Activated gamma-delta T cell (primary cell): ENCODE measurements at regions not wholly inside any gene's neighbourhood (a gene's known extent, or its start where the extent isn't known, plus 50 kb on each side); places are given as distances from the start of the nearest gene placed in this dataset.
"Not testable (repeated sequence)": the region's sequence is repeated elsewhere in the genome, so short reads cannot be mapped to it uniquely, and the experiment has no call there.

Experiments used
- DNase-seq: peaks from one replicate; lab custom pipeline; 2025; lab: John Stamatoyannopoulos, UW

DNA sequence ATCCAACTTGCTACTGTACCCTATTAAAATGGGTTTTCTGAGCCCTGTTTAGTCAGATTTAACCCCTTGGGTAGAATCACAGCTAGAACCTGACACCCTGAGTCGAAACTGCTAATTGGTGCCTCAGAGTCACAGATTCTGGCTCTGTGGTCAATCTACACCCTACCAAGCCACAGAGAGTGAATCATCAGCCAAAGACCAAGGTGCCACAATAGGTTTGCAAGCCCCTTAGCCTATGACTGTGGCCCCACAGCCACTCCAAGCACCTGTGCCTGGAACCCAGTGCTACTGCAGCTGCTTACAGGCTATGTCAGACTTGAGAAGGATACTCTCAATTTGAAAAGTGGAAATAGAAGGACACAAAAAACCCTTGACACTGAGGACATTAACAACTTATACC, 202.8 kb upstream of the KCND2 start:
- DNase-seq: no peak

DNA sequence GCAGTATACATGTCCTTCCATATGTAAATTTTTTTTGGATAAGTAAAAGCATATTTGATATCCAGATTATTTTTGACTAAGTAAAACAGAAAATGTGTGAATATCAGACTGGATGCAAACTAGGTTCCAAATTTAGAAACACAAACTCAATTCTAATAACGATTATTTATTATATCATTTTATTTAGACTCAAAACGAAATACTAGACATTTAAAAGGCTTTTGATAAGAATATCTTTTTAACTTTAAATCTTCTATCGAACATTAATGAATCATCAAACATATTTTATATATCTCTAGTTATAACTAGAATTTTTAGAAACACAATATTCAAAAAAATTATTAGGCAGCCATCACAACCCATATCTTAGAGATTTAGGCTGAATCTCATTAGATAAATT, 195.2 kb upstream of the KCND2 start:
- no peak for DNase-seq

DNA sequence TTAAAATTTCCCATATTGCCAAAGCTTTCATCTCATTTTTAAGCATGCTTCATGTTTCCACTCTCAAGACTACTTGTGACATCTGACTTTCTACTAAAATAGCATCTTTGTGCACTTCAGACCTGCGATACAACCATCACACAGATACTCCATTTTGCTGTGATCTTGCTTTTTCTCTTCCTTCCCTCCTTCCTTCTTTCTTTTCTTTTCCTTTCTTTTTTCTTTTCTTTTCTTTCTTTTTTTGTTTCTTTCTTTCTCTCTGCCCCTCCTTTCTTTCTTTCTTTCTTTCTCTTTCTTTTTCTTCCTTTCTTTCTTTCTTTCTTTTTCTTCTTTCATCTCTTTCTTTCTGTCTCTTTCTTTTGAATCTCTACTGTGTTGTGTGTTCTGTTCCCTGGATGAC, 194.0 kb upstream of the KCND2 start:
- no peak for DNase-seq

DNA sequence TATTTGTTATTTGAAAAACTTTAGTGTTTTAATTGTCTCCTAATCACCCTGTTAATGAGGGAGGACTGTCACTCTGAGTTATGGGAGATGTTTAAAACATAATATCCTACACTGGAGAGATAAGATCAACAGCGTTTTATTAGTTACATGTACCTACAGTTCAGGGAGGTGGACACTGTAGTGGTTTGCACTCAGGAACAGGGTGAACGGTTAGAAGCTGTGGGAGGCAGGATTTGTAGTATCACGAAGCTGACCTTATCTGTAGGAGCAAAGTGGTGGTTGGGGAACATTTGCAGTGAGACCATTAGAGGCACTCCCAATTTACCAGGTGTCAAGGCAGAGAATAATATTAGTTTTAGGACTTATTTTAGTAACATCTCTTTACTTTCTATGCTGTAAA, 193.3 kb upstream of the KCND2 start:
- DNase-seq: no peak

DNA sequence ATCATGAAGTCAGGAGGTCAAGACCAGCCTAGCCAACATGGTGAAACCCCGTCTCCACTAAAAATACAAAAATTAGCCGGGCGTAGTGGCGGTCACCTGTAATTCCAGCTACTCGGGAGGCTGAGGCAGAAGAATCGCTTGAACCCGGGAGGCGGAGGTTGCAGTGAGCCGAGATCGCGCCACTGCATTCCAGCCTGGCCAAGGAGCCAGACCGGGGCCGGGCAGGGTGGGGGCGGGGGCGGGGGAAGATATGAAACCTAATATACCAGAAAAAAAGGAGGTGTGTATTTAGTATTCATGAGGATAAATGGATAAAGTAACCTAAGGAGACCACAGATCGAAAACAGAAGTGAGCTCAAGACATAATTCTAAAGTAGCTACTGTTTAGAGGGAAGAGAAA, 186.5 kb upstream of the KCND2 start:
- DNase-seq: not testable (repeated sequence)

DNA sequence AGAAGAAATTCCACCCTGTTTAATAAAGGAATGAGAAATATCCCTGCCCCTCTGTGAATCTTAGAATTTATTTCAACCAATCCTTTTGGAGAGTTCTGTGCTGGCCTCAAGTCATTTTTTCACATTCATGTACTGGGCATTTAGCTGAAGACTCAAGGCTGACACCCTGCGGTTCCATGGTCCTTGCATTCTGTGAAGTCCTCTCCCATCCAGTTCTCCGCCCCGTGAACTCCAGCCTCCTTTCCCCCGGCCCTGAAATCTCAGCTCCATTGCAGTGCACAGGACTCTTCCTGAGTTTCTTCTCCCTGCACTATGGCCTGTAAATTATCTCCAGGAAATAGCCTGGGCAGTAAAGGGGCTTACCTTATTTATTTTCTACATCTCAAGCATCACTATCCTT, 183.0 kb upstream of the KCND2 start:
- DNase-seq: no peak

DNA sequence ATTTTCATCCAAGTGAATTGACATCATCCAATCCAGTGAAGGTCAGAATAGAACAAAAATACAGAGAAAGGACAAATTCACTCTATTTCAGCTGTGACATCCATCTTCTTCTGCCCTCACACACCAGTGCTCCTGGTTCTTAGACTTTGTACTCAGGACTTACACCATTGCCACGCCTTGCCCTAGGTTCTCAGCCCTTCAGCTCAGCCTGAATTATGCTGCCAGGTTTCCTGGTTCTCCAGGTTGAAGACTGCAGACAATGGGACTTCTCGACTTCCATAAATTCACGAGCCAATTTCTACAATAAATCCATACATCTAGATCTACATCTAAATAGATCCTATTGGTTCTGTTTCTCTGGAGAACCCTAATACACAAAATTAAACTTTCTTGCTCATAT, 181.2 kb upstream of the KCND2 start:
- DNase-seq: no peak

DNA sequence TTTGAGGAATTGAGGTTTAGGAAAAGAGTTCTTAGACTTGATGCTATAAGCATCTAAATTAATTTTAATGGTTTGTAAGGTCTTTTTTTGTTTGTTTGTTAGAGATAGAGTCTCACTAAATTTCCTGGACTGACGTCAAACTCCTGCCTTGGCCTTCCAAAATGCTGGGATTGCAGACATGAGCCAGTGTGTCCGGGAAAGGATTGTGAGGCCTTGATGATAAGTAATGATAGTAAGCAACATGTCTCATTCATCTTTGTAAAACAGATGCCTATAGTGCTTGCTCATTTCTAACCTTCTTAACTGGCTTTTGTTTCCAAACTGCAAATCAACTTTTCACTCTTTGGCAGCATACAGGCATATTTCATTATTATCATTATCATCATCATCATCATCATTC, 176.0 kb upstream of the KCND2 start:
- no peak for DNase-seq

DNA sequence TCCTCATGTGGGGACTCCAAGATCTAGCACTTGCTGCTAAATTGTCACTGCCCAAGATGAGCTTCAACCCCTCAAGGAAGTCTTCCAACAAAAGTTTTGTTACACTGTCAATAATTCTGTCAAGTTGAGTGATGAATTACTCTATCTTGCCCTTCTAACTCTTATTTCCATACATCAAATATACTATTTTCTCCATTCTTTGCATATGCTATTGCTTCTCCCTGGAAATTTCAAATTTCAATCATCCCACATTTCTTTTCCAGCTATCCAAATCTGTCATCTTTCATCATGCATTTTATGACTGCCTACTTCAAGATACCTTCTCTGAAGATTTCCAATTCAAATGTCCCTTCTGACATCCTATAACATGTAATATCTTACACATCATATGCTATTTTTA, 175.2 kb upstream of the KCND2 start:
- no peak for DNase-seq

DNA sequence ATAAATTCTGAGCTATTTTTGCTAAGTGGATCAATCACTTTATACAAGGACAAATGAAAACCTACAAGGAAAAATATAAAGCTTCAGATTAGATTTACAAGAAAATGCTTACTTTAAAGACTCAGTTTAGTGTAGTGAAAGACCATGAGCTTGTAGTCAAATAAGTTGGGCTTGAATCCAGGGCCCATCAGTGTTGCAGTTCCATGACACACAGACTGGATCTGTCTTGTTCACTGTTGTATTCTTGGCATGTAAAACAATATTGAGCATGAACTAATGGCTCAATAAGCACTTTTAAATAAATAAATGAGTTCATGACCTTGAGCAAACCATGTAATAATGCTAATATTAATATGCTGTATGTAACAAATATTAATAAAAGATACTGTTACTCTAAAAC, 164.6 kb upstream of the KCND2 start:
- DNase-seq: no peak

DNA sequence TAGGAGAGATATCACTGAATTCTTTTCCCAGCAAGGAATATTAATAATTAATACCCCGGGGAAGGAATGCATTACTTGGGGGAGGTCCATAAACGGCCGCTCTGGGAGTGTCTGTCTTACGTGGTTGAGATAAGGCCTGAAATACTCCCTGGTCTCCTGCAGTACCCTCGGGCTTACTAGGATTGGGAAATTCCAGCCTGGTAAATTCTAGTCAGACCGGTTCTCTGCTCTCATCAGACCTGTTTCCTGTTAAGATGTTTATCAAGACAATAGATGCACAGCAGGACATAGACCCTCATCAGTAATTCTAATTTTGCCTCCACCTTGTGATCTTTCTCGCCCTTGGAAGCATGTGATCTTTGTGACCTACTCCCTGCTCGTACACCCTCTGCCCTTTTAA, 162.8 kb upstream of the KCND2 start:
- no peak for DNase-seq

DNA sequence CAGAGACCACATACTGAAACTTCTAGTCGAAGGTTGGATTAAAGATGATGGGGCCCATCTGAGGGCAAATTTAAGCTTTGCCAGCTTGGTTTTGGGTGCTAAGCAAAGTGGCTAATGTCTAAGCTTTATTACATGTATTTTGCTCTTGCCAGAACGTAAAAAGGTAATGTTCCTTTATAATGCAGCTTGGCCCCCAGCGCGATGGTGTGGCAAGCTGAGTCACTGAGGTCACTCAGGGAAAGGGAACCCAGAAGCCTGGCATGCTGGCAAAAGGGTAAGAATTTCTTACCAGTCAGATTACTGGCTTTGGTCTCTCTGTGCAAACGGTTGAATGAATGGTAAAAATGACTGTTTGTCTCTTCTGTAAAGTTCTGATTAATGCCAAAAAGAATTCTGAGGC, 158.3 kb upstream of the KCND2 start:
- no peak for DNase-seq

DNA sequence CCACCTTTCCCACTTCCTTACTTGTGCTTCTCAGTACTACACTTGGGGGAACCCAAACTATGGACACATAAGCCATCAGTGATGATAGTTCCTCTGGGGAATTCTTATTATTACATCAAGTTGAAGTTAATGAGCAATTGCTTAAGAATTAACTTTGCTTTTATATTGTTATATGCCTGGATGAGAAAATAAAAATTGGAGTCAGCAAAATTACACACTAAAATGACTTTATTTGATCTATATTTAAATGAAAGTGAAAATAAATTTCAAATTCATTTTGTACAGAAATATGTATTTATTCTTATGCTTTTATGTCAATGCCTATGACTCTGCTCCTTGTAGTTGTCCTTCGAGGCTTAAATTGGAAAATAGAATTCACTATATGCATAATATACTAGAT, 149.4 kb upstream of the KCND2 start:
- DNase-seq: no peak

DNA sequence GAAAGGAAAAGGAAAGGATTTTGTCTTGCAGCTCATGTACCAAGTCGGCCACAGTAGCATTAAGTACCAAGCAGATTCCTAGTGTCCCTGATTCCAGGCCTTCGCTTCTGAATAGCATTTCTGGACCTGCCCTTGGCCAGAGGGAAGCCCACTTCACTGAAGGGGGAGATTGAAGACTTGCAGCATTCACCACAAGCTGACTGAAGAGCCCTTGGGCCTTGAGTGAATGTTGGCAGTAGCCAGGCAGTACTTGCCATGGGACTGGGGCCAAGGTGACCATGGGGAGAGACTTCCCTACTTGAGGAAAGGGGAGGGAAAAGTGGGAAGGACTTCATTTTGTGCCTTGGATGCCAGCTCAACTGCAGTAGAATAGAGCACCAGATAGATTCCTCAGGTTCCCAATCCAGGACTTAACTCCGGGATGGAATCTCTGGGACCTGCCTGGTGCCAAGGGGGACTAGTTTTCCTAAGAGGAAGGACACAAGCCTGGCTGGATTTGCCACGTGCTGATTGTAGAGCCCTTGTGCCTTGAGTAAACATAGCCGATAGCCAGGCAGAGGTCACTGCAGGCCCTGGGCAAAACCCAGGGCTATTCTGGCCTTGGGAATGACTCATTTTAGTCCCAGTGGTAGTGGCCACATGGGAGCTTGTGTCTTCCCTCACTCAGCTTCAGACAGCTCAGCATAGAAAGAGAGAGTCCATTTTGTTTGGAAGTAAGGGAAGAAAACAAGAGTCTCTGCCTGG, 141.7 kb upstream of the KCND2 start:
- DNase-seq: no peak

DNA sequence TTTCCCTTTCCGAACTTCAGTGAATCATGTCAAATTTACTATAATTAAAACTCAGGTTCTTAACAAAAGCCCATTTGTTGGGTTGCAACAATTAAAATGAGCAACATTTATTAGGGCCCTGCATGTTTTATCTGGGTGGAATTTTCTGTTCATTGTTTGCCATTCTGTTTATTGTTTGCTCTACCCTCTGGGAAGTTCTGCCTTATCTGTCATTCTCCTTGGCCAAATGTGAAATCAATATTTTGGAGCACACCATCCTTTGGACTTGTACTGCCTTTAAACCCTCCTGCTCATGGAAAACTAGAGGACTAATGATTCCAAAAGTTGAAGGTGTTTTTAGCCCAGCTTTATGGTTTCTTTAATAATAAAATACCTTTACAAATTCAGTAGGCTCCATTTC, 134.5 kb upstream of the KCND2 start:
- DNase-seq: no peak

DNA sequence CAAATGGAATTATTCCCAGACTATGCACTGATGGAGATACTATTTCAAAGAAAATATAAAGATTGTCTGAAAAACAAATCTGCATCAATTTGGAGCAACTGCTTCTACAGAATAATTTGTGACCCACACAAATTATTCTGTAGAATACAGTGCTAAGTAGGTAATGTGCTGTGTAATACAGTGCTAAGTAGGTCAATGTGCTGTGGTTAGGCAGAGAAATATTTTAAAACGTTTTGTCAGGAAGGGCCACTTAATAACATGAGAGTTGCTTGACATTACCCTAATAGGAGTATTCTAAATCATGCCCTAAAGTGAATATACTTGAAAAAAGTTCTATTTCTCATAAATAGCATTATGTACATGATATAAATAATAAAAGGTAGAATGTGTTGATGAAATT, 116.5 kb upstream of the KCND2 start:
- no peak for DNase-seq

DNA sequence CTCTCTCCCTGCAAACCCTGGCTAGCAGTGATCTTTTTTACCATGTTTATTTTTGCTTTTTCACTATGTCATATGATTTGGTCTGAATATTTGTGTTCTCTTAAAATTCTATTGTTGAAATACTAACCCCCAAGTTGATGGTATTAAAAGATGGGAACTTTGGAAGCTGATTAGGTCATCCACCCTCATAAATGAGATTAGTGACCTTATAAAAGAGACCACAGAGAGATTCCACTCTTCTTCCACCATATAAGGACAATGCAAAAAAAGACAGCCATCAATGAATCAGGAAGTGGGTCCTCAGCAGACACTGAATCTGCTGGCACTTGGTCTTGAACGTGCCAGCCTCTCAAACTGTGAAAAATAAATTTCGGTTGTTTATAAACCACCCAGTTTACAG, 112.8 kb upstream of the KCND2 start:
- no peak for DNase-seq

DNA sequence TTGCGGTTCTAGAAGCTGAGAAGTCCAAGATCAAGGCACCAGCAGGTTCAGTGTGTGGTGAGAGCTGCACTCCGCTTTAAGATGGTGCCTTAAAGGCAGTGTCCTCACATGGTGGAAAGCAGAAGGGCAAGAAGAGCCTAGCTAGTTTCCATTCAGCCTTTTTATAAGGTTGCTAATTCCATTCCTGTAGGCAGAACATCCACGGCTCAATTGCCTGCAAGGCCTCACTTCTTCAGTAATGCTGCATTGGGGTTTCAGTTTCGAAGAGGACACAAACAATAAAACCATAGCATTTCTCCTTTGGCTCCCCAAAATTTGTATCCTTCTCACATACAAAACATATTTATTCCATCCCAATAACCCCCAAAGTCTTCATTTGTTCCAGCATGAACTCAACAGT, 109.5 kb upstream of the KCND2 start:
- no peak for DNase-seq

DNA sequence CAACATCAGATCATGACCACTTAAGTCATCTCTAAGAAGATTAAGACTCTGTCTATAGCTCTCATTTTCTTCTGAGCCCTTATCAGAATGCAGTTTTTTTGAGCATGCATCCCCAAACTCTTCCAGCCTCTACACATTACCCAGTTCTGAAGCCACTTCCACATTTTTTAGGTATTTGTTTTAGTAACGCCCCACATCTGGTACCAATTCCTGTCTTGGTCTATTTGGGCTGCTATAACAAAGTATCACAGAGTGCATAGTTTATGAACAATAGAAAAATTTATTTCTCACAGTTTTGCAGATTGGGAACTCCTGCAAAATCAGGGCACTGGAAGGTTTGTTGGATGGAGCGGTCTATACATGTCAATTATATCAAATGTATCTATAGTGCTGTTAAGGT, 107.7 kb upstream of the KCND2 start:
- no peak for DNase-seq

DNA sequence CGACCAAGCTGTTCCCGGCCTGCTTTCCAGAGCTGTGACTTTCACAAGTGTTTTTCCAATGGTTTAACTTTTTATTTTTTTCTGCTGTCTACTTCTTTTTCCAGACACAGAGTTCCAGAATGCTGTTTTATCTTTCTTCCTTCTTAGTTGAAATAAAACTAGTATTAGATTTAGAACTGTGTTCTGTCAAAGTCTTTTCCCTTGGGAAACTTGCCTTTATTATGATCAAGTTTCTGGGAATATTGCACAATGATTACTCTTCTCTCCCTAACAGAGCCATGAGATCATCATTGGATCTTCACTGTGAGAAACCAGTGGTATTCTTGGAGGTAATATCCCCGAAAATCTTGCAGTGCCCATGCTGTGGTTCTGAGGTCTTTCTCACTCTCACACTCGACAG, 104.9 kb upstream of the KCND2 start:
- DNase-seq: no peak

DNA sequence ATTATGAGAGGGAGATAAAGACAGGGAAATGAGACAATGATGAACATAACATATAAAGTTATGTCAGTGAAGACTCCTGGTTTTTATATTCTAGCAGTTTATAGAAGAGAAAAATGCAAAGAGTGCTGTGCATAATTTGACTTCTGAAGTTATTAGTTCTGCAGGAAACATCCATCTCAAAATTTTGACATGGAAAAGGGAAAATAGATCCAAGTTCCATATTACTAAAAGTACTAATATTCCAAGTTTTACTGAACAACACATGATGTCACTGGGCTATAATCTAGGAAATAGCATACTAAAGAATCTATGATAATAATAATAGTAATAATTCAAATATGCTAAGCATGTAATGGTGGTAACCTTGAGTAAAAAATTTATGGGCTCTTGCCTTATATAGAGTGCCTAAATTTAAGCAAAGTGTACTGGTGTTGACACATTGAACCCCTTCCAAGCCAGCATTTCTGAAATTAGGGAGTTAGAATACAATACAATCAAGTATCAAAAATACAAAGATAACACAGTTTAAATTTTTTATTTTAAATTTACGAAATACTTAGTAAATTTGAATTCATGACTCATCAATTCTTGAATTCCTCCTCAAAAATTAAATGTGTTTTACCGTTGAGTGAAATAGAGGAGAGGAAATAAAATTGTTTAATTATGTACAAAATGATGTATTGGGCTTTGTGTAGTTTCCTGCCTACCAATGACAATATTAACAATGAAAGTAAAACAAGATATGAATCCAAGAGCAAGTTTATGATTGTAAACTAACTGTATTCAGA, 102.8 kb upstream of the KCND2 start:
- no peak for DNase-seq

DNA sequence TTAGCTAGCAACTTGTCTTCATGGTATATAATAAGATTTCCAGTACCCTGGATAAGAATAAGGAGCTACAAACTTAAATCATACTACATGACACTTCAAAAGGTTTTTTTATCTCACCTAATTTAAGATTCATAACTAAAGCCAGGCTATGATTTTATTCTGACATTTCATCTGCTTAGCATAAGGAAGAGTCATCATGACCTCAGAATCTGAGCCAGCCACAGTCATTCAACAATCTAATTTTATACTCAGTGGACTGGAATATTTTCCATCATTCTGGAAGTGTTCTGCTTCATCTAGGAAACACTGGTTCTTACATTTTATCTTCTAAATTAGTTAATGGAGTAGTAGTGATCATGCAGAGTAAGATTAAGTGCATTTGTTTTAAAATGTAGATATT, 102.1 kb upstream of the KCND2 start:
- DNase-seq: no peak

DNA sequence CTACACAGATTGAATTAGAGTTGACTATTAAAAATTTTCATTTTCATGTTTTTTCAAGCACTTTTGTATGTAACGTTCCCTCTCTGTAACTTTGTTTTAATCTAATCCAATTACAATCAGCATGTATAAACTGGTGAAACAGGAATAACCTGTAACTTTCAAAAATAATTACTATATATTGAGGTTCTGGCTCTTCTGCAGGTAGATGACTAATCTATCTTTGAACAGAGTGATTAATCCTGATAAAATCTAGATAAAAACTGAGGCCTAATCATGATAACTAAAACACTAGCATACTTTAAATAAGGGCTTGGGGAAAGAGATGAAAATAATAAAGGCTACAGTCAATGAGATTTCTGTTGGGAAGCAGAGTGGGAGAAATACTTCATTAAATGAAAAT, 101.6 kb upstream of the KCND2 start:
- DNase-seq: no peak

DNA sequence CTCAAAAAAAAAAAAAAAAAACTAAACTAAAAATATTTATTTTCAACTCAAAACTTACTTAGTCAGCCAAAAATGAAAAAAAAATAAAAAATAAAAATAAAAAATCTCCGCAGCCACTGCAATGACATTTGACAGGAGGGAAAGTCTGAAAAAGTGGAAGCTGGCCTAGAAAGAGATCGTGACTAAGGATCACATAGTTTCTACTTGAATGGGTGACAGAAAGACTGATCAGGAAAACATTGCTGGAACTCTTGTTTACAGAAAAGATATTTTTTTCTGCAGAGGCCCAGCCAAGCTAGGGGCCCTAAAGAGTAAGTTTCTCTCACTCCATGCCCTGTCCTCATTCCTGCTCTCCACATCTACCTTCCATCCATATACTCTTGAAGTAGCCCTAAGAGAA, 92.8 kb upstream of the KCND2 start:
- DNase-seq: no peak
